ENCODE measurements at regions not wholly inside any gene's neighbourhood (a gene's known extent, or its start where the extent isn't known, plus 50 kb on each side); places are given as distances from the start of the nearest gene placed in this dataset.

DNA sequence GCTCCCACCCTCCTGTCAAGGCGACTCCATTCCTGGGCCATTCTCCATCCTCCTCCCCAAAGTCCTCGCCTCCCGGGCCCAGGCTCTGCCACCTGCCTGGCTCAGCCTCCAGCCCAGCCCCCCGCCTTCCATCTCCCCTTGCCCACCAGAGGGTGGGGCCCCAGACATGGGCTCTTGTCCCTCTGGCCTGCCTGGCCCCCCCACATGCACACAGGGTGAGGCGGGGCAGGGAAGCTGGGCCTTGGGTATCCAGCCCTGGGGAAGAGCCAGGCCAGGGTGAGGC is 95.2 kb downstream of the YTHDF1 start:
- ChIA-PET CTCF (no interaction called here), POLR2A (no interaction called here)
- H3K27ac ChIP-seq (ENCODE audit: insufficient read depth, low read depth, low read length), result no peak overlapping the region
- no peak for TF ChIP-seq MYC (IDR thresholded peaks at IDR 0.05; ENCODE audit: low read depth, low read length)
- no peak for TF ChIP-seq POLR2AphosphoS5 (IDR thresholded peaks at IDR 0.05; ENCODE audit: insufficient read depth, low read depth, low read length)
- no peak for TF ChIP-seq POLR2A (IDR thresholded peaks at IDR 0.05; ENCODE audit: low read depth, low read length)
- no peak for TF ChIP-seq GATA2 (IDR thresholded peaks at IDR 0.05; ENCODE audit: insufficient read depth, insufficient read length, low read depth, low read length)
- TF ChIP-seq FOS (IDR thresholded peaks at IDR 0.05; ENCODE audit: borderline replicate concordance, insufficient read depth, low read length), result no peak
- TF ChIP-seq EZH2 (IDR thresholded peaks at IDR 0.05; ENCODE audit: borderline replicate concordance, low read depth, low read length, severe bottlenecking), result no peak
- TF ChIP-seq, protein P1, sequence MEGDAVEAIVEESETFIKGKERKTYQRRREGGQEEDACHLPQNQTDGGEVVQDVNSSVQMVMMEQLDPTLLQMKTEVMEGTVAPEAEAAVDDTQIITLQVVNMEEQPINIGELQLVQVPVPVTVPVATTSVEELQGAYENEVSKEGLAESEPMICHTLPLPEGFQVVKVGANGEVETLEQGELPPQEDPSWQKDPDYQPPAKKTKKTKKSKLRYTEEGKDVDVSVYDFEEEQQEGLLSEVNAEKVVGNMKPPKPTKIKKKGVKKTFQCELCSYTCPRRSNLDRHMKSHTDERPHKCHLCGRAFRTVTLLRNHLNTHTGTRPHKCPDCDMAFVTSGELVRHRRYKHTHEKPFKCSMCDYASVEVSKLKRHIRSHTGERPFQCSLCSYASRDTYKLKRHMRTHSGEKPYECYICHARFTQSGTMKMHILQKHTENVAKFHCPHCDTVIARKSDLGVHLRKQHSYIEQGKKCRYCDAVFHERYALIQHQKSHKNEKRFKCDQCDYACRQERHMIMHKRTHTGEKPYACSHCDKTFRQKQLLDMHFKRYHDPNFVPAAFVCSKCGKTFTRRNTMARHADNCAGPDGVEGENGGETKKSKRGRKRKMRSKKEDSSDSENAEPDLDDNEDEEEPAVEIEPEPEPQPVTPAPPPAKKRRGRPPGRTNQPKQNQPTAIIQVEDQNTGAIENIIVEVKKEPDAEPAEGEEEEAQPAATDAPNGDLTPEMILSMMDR (IDR thresholded peaks at IDR 0.05; ENCODE audit: extremely low read depth in 1 of 2, insufficient read depth in 1 of 2, low read depth in 1 of 2, low read length in 2 of 2), result no peak
- TF ChIP-seq JUN (IDR thresholded peaks at IDR 0.05; ENCODE audit: borderline replicate concordance, insufficient read depth, insufficient read length, low read depth), result no peak
- TF ChIP-seq, protein P2, sequence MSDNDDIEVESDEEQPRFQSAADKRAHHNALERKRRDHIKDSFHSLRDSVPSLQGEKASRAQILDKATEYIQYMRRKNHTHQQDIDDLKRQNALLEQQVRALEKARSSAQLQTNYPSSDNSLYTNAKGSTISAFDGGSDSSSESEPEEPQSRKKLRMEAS (IDR thresholded peaks at IDR 0.05; ENCODE audit: insufficient read depth, insufficient read length), result no peak
- dilution Hi-C loops (cut with MboI; ENCODE audit: extremely low pct_ligation_motif_present, low sequenced_read_pairs), result no loop called here
- H3K9me3 ChIP-seq (replicated peaks; ENCODE audit: control insufficient read depth, insufficient read depth, low read length), result no peaks in the 10 kb centered on the region
- intact Hi-C loops (cut with micrococcal nuclease), result no loop called here
- no TSS peak for BruUV-seq (replicated peaks)
- H2AFZ ChIP-seq (ENCODE audit: low read depth, low read length), result no peak overlapping the region
- no peak overlapping the region for H3K9ac ChIP-seq (replicated peaks; ENCODE audit: extremely low read depth, insufficient read depth, low read length)
- no peaks in the 10 kb centered on the region for H3K27me3 ChIP-seq (ENCODE audit: control insufficient read depth in 2 of 2, insufficient read depth in 2 of 2, low read length in 2 of 2)
- H3K79me2 ChIP-seq (ENCODE audit: control insufficient read depth, insufficient read depth, low read length), result no peaks in the 10 kb centered on the region
- DNase-seq (ENCODE audit: low read depth, low spot score) (no peak), FAIRE-seq (no peak)
- H3K4me3 ChIP-seq (replicated peaks in 1 of 3; ENCODE audit: insufficient read depth in 1 of 3, low read depth in 1 of 3, low read length in 3 of 3), result no peak overlapping the region
- no peaks in the 10 kb centered on the region for H3K4me1 ChIP-seq (ENCODE audit: control insufficient read depth, extremely low read depth, insufficient read depth, low read length)
- no peaks in the 10 kb centered on the region for H4K20me1 ChIP-seq (replicated peaks; ENCODE audit: control insufficient read depth, extremely low read depth, insufficient read depth, low read length)
- H3K4me2 ChIP-seq (ENCODE audit: insufficient read depth, low read length), result no peak overlapping the region
- H3K9me1 ChIP-seq (replicated peaks; ENCODE audit: control insufficient read depth, extremely low read depth, insufficient read depth, low read length), result no peaks in the 10 kb centered on the region
- no peaks in the 10 kb centered on the region for H3K36me3 ChIP-seq (ENCODE audit: control insufficient read depth in 2 of 2, extremely low read depth in 1 of 2, insufficient read depth in 2 of 2, low read length in 2 of 2)
